Gastroesophageal sphincter (tissue), 4 donors: ENCODE measurements at regions not wholly inside any gene's neighbourhood (a gene's known extent, or its start where the extent isn't known, plus 50 kb on each side); places are given as distances from the start of the nearest gene placed in this dataset.
"Not testable (repeated sequence)": the region's sequence is repeated elsewhere in the genome, so short reads cannot be mapped to it uniquely, and the experiment has no call there.

Experiments used
- ATAC-seq: fragments of 150-250 bp; one replicate; pipeline ENCODE4 v1.9.1; 2016; ENCODE audit warnings: mild to moderate bottlenecking, moderate library complexity
- H3K27ac ChIP-seq, 4 donors: fragments of 200-600 bp; sonication (generic) in 3 of 4; 1 replicate in 3 of 4; 2 replicates in 1 of 4; pipeline ENCODE4 v1.5.1; 2016 to 2019
- H3K27me3 ChIP-seq: fragments of 200-600 bp; sonication (generic); one replicate; pipeline ENCODE4 v1.5.1; 2019
- H3K36me3 ChIP-seq, 2 donors: fragments of 200-600 bp; sonication (generic); one replicate each; pipeline ENCODE4 v1.5.1; 2019; ENCODE audit warnings: control low read depth in 1 of 2
- H3K4me1 ChIP-seq, 3 donors: fragments of 200-600 bp; sonication (generic); 1 replicate in 2 of 3; 2 replicates in 1 of 3; pipeline ENCODE4 v1.5.1; 2016 to 2019; ENCODE audit warnings: control low read depth in 2 of 3
- H3K4me3 ChIP-seq, 2 donors: fragments of 200-600 bp; sonication (generic); one replicate each; pipeline ENCODE4 v1.5.1; 2019; ENCODE audit warnings: mild to moderate bottlenecking in 1 of 2, moderate library complexity in 1 of 2
- H3K9me3 ChIP-seq, 3 donors: fragments of 200-600 bp; sonication (generic); one replicate each; pipeline ENCODE4 v1.5.1; 2017 to 2019; ENCODE audit warnings: control low read depth in 2 of 3
- EP300 ChIP-seq: sonication (generic); formaldehyde crosslinking; IDR thresholded peaks from one replicate; pipeline ENCODE4 v1.6.1; 2017; ENCODE audit warnings: antibody characterized with exemption, mild to moderate bottlenecking
- POLR2A ChIP-seq, 2 donors: fragments of 450-650 bp; IDR thresholded peaks; one replicate each; pipeline ENCODE4 v1.6.1; 2017; ENCODE audit warnings: antibody characterized with exemption in 2 of 2, mild to moderate bottlenecking in 2 of 2, moderate library complexity in 1 of 2
- POLR2AphosphoS5 ChIP-seq: sonication (generic); formaldehyde crosslinking; IDR thresholded peaks from one replicate; pipeline ENCODE4 v1.6.1; 2017; ENCODE audit warnings: antibody characterized with exemption
- WGBS, 2 donors: methylation state at CpG; one replicate each; pipeline ENCODE4 v1.1.5; 2018; ENCODE audit warnings: low coverage in 1 of 2; 5-methylcytosine and 5-hydroxymethylcytosine counted together
- TF ChIP-seq, protein P1 (sequence below), 4 experiments: fragments of 200-600 bp in 2 of 4; fragments of 450-650 bp in 2 of 4; sonication (generic) in 1 of 4; IDR thresholded peaks; one replicate each; pipeline ENCODE4 v1.5.1; 2017 to 2019; ENCODE audit warnings: antibody characterized with exemption in 4 of 4, mild to moderate bottlenecking in 2 of 4, moderate library complexity in 2 of 4

- no peaks in the 10 kb centered on the region for H3K36me3 ChIP-seq
- no peak for ATAC-seq
- H3K27me3 ChIP-seq, result peaks cover 4% of the 10 kb centered on the region
- WGBS, 2 donors, result 65 to 100% methylated on average over 1 of the region's 1 CpG
- H3K9me3 ChIP-seq, result no peaks in the 10 kb centered on the region
- no peak overlapping the region for H3K27ac ChIP-seq
- H3K4me3 ChIP-seq, result no peak overlapping the region
- no peaks in the 10 kb centered on the region for H3K4me1 ChIP-seq
- TF ChIP-seq EP300 (no peak), POLR2AphosphoS5 (no peak), POLR2A (IDR thresholded peaks at IDR 0.05) (no peak)
- TF ChIP-seq, protein P1, sequence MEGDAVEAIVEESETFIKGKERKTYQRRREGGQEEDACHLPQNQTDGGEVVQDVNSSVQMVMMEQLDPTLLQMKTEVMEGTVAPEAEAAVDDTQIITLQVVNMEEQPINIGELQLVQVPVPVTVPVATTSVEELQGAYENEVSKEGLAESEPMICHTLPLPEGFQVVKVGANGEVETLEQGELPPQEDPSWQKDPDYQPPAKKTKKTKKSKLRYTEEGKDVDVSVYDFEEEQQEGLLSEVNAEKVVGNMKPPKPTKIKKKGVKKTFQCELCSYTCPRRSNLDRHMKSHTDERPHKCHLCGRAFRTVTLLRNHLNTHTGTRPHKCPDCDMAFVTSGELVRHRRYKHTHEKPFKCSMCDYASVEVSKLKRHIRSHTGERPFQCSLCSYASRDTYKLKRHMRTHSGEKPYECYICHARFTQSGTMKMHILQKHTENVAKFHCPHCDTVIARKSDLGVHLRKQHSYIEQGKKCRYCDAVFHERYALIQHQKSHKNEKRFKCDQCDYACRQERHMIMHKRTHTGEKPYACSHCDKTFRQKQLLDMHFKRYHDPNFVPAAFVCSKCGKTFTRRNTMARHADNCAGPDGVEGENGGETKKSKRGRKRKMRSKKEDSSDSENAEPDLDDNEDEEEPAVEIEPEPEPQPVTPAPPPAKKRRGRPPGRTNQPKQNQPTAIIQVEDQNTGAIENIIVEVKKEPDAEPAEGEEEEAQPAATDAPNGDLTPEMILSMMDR (IDR thresholded peaks at IDR 0.05), result no peak
Observed at GRCh38 chr5:166803058-166803457, 1488.4 kb upstream of the WWC1 start.

GRCh38 chr5:166804223-166804622 lies 1487.2 kb upstream of the WWC1 start:
- H3K27ac ChIP-seq, H3K4me3 ChIP-seq, H3K4me1 ChIP-seq, H3K9me3 ChIP-seq, H3K27me3 ChIP-seq, ATAC-seq, H3K36me3 ChIP-seq: not testable (repeated sequence)
- WGBS, 2 donors, result 78 to 94% methylated on average over 4 to 6 of the region's 6 CpGs

- not testable (repeated sequence) for H3K4me1 ChIP-seq, H3K27me3 ChIP-seq, H3K27ac ChIP-seq, ATAC-seq, H3K9me3 ChIP-seq, H3K4me3 ChIP-seq, H3K36me3 ChIP-seq
- 95 to 100% methylated on average over 3 to 6 of the region's 6 CpGs for WGBS, 2 donors
Observed at GRCh38 chr5:166804693-166805092, 1486.8 kb upstream of the WWC1 start.

DNA sequence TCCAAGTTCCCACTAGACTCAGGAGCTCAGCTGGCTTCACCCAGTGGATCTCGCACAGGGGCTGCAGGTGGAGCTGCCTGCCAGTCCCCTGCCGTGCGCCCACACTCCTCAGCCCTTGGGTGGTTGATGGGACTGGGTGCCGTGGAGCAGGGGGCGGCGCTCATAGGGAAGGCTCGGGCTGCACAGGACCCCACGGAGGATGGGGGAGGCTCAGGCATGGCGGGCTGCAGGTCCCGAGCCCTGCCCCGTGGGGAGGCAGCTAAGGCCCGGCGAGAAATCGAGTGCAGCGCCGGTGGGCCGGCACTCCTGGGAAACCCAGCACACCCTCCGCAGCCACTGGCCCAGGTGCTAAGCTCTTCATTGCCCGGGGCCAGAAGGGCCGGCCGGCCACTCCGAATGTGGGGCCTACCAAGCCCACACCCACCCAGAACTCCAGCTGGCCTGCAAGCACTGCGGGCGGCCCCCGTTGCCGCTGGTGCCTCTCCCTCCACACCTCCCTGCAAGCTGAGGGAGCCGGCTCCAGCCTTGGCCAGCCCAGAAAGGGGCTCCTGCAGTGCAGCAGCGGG lies 1481.3 kb upstream of the WWC1 start:
- whole genome bisulfite sequencing, 2 donors, result 60% methylated on average over 1 of the region's 28 CpGs; no CpG with 5 or more reads in 1 of the 2 donors
- H3K4me1 ChIP-seq, H3K36me3 ChIP-seq, H3K4me3 ChIP-seq, ATAC-seq, H3K27ac ChIP-seq, H3K27me3 ChIP-seq: not testable (repeated sequence)
- H3K9me3 ChIP-seq, result peaks cover 0 to 13% (median 0%) of the 10 kb centered on the region in 3 donors

GRCh38 chr5:166810721-166811120 lies 1480.7 kb upstream of the WWC1 start:
- no peak for ATAC-seq
- WGBS, 2 donors, result 88 to 100% methylated on average over 1 to 3 of the region's 3 CpGs
- no peak overlapping the region for H3K4me3 ChIP-seq

GRCh38 chr5:166823360-166823759 lies 1468.1 kb upstream of the WWC1 start:
- WGBS, 2 donors, result 88% methylated on average over 1 of the region's 1 CpG; no CpG with 5 or more reads in 1 of the 2 donors
- Histone ChIP-seq H3K27me3 (no peaks in the 10 kb centered on the region), H3K4me3 (no peak overlapping the region), H3K9me3 (no peaks in the 10 kb centered on the region), H3K27ac (no peak overlapping the region), H3K4me1 (no peaks in the 10 kb centered on the region), H3K36me3 (no peaks in the 10 kb centered on the region)
- TF ChIP-seq POLR2A (IDR thresholded peaks at IDR 0.05) (no peak), EP300 (no peak), POLR2AphosphoS5 (no peak)
- TF ChIP-seq, protein P1 (IDR thresholded peaks at IDR 0.05), result no peak
- no peak for ATAC-seq

More at GRCh38 chr5:166810721-166811120, 1480.7 kb upstream of the WWC1 start:
- Histone ChIP-seq H3K9me3 (peaks cover 0 to 14% (median 0%) of the 10 kb centered on the region in 3 donors), H3K4me1 (no peaks in the 10 kb centered on the region), H3K27ac (no peak overlapping the region), H3K27me3 (no peaks in the 10 kb centered on the region), H3K36me3 (no peaks in the 10 kb centered on the region)
- TF ChIP-seq EP300 (no peak), POLR2A (IDR thresholded peaks at IDR 0.05) (no peak), POLR2AphosphoS5 (no peak)
- TF ChIP-seq, protein P1 (IDR thresholded peaks at IDR 0.05), result no peak

DNA sequence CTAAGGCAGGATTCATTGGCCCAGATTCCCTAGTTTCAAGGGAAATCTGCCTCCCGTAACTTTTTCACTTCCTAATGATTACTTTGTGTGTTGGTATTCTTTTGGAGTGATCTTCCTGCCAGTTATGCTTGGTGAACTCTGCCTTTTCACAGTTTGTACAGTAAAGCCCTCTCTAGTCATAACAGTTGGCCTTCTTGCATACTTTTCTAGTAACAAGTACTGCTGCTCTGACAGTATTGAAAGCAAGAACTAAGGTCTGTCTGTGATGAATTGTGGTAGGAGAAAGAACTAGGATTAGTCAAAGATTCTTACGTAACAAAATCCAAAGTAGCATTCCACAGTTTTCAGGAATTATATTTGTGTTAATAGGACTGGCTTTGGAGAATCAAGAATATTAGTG lies 1457.2 kb upstream of the WWC1 start:
- no peak overlapping the region for H3K4me3 ChIP-seq
- no peak overlapping the region for H3K27ac ChIP-seq
- no peaks in the 10 kb centered on the region for H3K9me3 ChIP-seq
- WGBS, 2 donors, result 40 to 53% methylated on average over 1 to 2 of the region's 2 CpGs
- no peaks in the 10 kb centered on the region for H3K36me3 ChIP-seq
- TF ChIP-seq POLR2AphosphoS5 (no peak), POLR2A (IDR thresholded peaks at IDR 0.05) (no peak), EP300 (no peak)
- TF ChIP-seq, protein P1 (IDR thresholded peaks at IDR 0.05), result no peak
- H3K4me1 ChIP-seq, result no peaks in the 10 kb centered on the region
- H3K27me3 ChIP-seq, result no peaks in the 10 kb centered on the region
- ATAC-seq, result no peak
